ENCODE measurements at regions not wholly inside any gene's neighbourhood (a gene's known extent, or its start where the extent isn't known, plus 50 kb on each side); places are given as distances from the start of the nearest gene placed in this dataset.

DNA sequence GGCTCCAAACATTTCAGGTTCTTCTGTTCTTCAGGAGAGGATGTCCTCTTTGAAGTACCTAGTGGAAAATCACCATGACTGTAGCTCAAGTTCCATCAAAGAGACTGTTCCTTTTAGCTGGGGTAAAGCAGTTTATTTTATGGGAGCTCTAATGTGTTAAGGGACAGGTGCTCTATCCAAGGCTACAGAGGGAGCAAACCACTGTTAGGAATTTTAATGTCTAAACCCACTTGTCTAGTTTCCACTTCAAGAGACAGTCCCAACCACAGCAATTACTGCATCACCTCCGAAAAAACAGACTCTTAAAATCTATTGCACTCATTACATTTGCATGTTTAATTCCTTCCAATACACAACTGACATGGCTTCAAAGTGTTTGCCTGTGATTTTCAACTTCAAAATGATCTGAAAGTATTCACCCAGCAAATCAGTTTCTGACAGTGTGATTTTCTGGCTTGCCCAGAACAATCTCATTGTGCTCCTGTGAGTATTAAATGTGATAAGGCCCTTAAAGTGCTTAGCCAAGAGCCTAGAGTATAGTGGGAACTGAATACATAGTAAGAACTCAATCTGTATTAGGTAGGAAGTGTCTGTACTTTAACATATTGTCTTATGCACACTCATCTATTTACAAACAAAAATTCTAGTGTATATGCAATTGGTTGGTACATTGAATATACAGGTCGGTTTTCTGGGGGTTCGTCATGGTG, 266.5 kb upstream of the CCDC54 start:
- Histone ChIP-seq H3K4me1 (no peaks in the 10 kb centered on the region), H3K27ac (no peak overlapping the region), H3K4me3 (no peak overlapping the region), H3K36me3 (no peaks in the 10 kb centered on the region), H3K9me3 (no peaks in the 10 kb centered on the region), H3K27me3 (no peaks in the 10 kb centered on the region)
- no peak for TF ChIP-seq EP300 (IDR thresholded peaks at IDR 0.05)
- TF ChIP-seq, protein P1, sequence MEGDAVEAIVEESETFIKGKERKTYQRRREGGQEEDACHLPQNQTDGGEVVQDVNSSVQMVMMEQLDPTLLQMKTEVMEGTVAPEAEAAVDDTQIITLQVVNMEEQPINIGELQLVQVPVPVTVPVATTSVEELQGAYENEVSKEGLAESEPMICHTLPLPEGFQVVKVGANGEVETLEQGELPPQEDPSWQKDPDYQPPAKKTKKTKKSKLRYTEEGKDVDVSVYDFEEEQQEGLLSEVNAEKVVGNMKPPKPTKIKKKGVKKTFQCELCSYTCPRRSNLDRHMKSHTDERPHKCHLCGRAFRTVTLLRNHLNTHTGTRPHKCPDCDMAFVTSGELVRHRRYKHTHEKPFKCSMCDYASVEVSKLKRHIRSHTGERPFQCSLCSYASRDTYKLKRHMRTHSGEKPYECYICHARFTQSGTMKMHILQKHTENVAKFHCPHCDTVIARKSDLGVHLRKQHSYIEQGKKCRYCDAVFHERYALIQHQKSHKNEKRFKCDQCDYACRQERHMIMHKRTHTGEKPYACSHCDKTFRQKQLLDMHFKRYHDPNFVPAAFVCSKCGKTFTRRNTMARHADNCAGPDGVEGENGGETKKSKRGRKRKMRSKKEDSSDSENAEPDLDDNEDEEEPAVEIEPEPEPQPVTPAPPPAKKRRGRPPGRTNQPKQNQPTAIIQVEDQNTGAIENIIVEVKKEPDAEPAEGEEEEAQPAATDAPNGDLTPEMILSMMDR (IDR thresholded peaks at IDR 0.05) = no peak
- TF ChIP-seq POLR2A (IDR thresholded peaks at IDR 0.05) = no peak
- 90 to 93% methylated on average over 3 of the region's 3 CpGs for WGBS, 2 donors
- DNase-seq (ENCODE audit: low spot score in 2 of 2) = no peak

DNA sequence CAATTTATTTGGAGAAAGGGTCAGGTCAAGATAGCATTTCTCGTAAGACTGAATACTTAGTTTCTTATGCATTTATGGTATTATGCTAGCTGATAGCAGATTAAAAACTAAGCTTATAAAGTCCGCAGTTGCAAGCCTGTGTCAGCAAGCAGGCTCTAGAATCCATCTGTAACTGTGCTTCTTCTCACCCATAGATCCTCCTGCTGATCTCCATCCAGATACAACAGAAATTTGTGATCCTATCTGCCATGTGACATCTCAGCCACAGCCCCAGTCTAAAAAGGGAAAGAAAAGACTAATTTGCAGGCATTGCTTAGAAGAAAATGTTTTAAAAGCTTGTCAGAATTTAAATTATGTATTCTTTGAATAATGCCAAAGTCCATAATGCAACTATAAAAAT, 265.4 kb upstream of the CCDC54 start:
- WGBS, 2 donors = 71 to 84% methylated on average over 2 of the region's 2 CpGs
- DNase-seq (ENCODE audit: low spot score in 2 of 2) = no peak
- Histone ChIP-seq H3K4me1 (no peaks in the 10 kb centered on the region), H3K4me3 (no peak overlapping the region), H3K36me3 (no peaks in the 10 kb centered on the region), H3K27me3 (no peaks in the 10 kb centered on the region), H3K9me3 (no peaks in the 10 kb centered on the region), H3K27ac (no peak overlapping the region)
- TF ChIP-seq POLR2A (IDR thresholded peaks at IDR 0.05) = no peak
- TF ChIP-seq, protein P1 (IDR thresholded peaks at IDR 0.05) = no peak
- TF ChIP-seq EP300 (IDR thresholded peaks at IDR 0.05) = no peak

DNA sequence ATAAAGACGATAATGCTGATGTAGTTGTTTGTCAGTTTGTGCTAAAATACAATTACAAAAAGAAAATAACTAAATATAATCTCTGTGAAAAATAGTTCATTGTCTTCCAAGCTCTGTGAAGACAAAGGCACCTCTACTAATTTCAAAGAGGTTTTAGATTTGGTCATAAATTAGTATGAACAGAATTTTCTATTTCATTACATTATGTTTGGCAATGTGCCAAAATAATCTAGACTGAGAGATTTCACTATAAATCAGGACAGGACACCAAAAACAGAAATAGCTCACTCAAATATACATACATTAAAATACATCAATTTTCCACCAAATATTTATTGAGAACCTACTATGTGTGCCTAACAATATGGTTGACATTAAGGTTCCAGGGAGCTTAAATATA, 264.9 kb upstream of the CCDC54 start:
- Histone ChIP-seq H3K27ac (no peak overlapping the region), H3K36me3 (no peaks in the 10 kb centered on the region), H3K27me3 (no peaks in the 10 kb centered on the region), H3K4me1 (no peaks in the 10 kb centered on the region), H3K9me3 (no peaks in the 10 kb centered on the region), H3K4me3 (no peak overlapping the region)
- no peak for DNase-seq (ENCODE audit: low spot score in 2 of 2)
- no peak for TF ChIP-seq EP300 (IDR thresholded peaks at IDR 0.05)
- TF ChIP-seq, protein P1 (IDR thresholded peaks at IDR 0.05) = no peak
- no peak for TF ChIP-seq POLR2A (IDR thresholded peaks at IDR 0.05)
- WGBS, 2 donors = 54 to 71% methylated on average over 1 of the region's 1 CpG

DNA sequence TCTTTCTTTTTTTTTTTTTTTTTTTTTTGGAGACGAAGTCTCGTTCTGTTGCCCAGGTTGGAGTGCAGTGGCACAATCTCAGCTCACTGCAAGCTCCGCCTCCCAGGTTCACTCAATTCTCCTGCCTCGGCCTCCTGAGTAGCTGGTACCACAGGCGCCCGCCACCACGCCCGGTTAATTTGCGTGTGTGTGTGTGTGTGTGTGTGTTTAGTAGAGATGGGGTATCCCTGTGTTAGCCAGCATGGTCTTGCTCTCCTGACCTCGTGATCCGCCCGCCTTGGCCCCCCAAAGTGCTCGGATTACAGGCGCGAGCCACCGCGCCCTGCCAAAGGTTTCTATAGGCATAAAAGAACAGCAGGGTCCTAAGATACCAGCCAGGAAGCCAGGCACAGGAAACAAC, 261.0 kb upstream of the CCDC54 start:
- no peaks in the 10 kb centered on the region for H3K9me3 ChIP-seq
- TF ChIP-seq POLR2A (IDR thresholded peaks at IDR 0.05) = no peak
- TF ChIP-seq, protein P1 (IDR thresholded peaks at IDR 0.05) = no peak
- TF ChIP-seq EP300 (IDR thresholded peaks at IDR 0.05) = no peak
- no peak overlapping the region for H3K27ac ChIP-seq
- DNase-seq (ENCODE audit: low spot score in 2 of 2) = no peak
- H3K4me1 ChIP-seq = peaks cover 0 to 12% (median 3%) of the 10 kb centered on the region in 4 donors
- no peak overlapping the region for H3K4me3 ChIP-seq
- no peaks in the 10 kb centered on the region for H3K36me3 ChIP-seq
- H3K27me3 ChIP-seq = no peaks in the 10 kb centered on the region
- 90 to 95% methylated on average over 17 of the region's 17 CpGs for WGBS, 2 donors

DNA sequence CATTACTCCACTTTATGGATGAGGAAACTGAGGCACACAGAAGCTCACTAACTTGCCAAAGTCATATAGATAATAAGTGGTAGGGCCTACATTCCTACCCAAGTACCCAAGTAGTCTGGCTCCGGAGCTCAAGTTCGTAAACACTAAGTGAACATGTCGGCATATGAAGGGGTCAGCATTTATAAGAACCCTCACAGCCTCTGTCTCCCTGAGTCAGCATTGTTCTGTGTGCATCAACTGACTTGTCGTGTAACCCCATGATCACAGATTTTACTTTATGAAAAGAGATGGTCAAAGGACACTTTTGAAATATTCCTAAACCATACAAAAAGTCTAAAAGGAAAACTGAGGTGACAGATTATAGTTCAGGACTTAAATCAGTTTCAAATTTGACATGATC, 260.1 kb upstream of the CCDC54 start:
- H3K27ac ChIP-seq = no peak overlapping the region
- H3K4me1 ChIP-seq = peaks cover 0 to 12% (median 3%) of the 10 kb centered on the region in 4 donors
- H3K36me3 ChIP-seq = no peaks in the 10 kb centered on the region
- H3K9me3 ChIP-seq = no peaks in the 10 kb centered on the region
- 79 to 86% methylated on average over 4 of the region's 4 CpGs for WGBS, 2 donors
- H3K27me3 ChIP-seq = no peaks in the 10 kb centered on the region
- no peak overlapping the region for H3K4me3 ChIP-seq
- no peak for DNase-seq (ENCODE audit: low spot score in 2 of 2)
- no peak for TF ChIP-seq POLR2A (IDR thresholded peaks at IDR 0.05)
- no peak for TF ChIP-seq EP300 (IDR thresholded peaks at IDR 0.05)
- TF ChIP-seq, protein P1 (IDR thresholded peaks at IDR 0.05) = no peak
